PFSK-1 (cell line): ENCODE measurements at regions not wholly inside any gene's neighbourhood (a gene's known extent, or its start where the extent isn't known, plus 50 kb on each side); places are given as distances from the start of the nearest gene placed in this dataset.

ENCODE experiments used
- FOXP2 ChIP-seq: optimal IDR thresholded peaks from 2 replicates; pipeline ENCODE3; 2011; ENCODE audit warnings: borderline replicate concordance, control low read depth, inconsistent platforms; ENCODE audit not compliant: insufficient read depth; ENCODE audit errors: extremely low read length, extremely low read depth
- POLR2AphosphoS5 ChIP-seq: IDR thresholded peaks from 2 replicates; pipeline ENCODE4 v1.6.1; 2012; ENCODE audit warnings: low read depth, mild to moderate bottlenecking, control low read depth, low read length, moderate library complexity
- SIN3A ChIP-seq: IDR thresholded peaks from 2 replicates; pipeline ENCODE4 v1.6.1; 2012; ENCODE audit warnings: mild to moderate bottlenecking, low read length, moderate library complexity, borderline replicate concordance; ENCODE audit not compliant: insufficient read depth
- TAF1 ChIP-seq: IDR thresholded peaks from 2 replicates; pipeline ENCODE4 v1.6.1; 2012; ENCODE audit warnings: low read length, control low read depth, borderline replicate concordance; ENCODE audit not compliant: insufficient read depth
- TF ChIP-seq, protein P1 (sequence below), 2 experiments: IDR thresholded peaks; 2 replicates each; pipeline versions ENCODE4 v1.6.1 to v1.8.0; 2011 to 2012; ENCODE audit warnings: low read depth in 2 of 2, low read length in 2 of 2, control low read depth in 1 of 2, inconsistent platforms in 1 of 2, mild to moderate bottlenecking in 1 of 2, moderate library complexity in 1 of 2; ENCODE audit not compliant: insufficient read depth in 1 of 2

- TF ChIP-seq SIN3A (no peak), TAF1 (no peak), POLR2AphosphoS5 (no peak), FOXP2 (no peak)
These were observed 153.7 kb upstream of the MSX2 start for GRCh38 chr5:174570662-174571061.

DNA sequence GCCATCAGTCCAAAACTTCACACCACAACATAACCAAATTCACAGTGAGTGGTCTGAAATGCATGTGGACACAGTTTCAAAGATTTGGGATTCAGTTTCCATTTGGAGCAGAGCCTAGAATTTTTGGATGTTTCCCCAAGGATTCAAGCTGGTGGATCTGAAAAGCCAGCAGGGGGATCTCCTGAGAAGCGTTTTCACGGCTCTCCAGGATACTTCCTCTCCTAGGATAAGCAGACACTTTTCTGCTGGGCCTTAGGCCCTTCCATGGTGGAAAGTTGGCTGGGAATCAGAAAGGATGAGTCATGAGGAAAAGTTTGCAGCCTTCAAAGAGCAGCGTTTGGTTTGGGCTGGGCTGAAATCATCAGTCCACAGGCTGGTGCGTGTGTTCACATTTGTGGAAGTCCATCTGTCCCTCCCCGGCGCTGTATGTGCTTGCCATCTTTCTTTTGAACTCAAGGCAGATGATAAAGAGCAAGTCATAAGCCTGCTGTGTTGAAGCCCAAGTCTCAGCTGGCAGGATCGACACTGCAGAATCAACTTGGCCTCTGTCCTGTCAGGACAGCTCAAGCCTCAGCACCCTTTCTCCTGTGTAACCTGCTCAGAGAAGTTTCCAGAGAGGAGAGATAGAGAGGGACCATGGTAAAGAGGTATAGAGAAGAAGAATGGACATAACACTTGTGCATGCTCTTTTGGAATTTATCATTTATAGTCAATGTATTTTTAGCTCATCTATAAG is 152.6 kb upstream of the MSX2 start:
- TF ChIP-seq, protein P1, sequence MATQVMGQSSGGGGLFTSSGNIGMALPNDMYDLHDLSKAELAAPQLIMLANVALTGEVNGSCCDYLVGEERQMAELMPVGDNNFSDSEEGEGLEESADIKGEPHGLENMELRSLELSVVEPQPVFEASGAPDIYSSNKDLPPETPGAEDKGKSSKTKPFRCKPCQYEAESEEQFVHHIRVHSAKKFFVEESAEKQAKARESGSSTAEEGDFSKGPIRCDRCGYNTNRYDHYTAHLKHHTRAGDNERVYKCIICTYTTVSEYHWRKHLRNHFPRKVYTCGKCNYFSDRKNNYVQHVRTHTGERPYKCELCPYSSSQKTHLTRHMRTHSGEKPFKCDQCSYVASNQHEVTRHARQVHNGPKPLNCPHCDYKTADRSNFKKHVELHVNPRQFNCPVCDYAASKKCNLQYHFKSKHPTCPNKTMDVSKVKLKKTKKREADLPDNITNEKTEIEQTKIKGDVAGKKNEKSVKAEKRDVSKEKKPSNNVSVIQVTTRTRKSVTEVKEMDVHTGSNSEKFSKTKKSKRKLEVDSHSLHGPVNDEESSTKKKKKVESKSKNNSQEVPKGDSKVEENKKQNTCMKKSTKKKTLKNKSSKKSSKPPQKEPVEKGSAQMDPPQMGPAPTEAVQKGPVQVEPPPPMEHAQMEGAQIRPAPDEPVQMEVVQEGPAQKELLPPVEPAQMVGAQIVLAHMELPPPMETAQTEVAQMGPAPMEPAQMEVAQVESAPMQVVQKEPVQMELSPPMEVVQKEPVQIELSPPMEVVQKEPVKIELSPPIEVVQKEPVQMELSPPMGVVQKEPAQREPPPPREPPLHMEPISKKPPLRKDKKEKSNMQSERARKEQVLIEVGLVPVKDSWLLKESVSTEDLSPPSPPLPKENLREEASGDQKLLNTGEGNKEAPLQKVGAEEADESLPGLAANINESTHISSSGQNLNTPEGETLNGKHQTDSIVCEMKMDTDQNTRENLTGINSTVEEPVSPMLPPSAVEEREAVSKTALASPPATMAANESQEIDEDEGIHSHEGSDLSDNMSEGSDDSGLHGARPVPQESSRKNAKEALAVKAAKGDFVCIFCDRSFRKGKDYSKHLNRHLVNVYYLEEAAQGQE (IDR thresholded peaks at IDR 0.05; ENCODE audit: insufficient read depth in 1 of 2, low read depth in 2 of 2, low read length in 2 of 2) = no peak
- TF ChIP-seq POLR2AphosphoS5 (no peak), TAF1 (no peak), FOXP2 (no peak), SIN3A (no peak)

- no peak for TF ChIP-seq FOXP2
- TF ChIP-seq, protein P1 (IDR thresholded peaks at IDR 0.05; ENCODE audit: insufficient read depth in 1 of 2, low read depth in 2 of 2, low read length in 2 of 2) = no peak
- TF ChIP-seq POLR2AphosphoS5 = no peak
- no peak for TF ChIP-seq TAF1
- no peak for TF ChIP-seq SIN3A
These were observed 151.8 kb upstream of the MSX2 start for GRCh38 chr5:174572591-174572990.

- TF ChIP-seq SIN3A (no peak), TAF1 (no peak), POLR2AphosphoS5 (no peak), FOXP2 (no peak)
- TF ChIP-seq, protein P1 (IDR thresholded peaks at IDR 0.05; ENCODE audit: insufficient read depth in 1 of 2, low read depth in 2 of 2, low read length in 2 of 2) = no peak
These were observed 151.0 kb upstream of the MSX2 start for GRCh38 chr5:174573221-174573994.

- no peak for TF ChIP-seq POLR2AphosphoS5
- no peak for TF ChIP-seq SIN3A
- no peak for TF ChIP-seq FOXP2
- TF ChIP-seq TAF1 = no peak
- TF ChIP-seq, protein P1 (IDR thresholded peaks at IDR 0.05; ENCODE audit: insufficient read depth in 1 of 2, low read depth in 2 of 2, low read length in 2 of 2) = no peak
These were observed 149.3 kb upstream of the MSX2 start for GRCh38 chr5:174575043-174575442.
